ENCODE measurements at regions not wholly inside any gene's neighbourhood (a gene's known extent, or its start where the extent isn't known, plus 50 kb on each side); places are given as distances from the start of the nearest gene placed in this dataset.
"Not testable (repeated sequence)": the region's sequence is repeated elsewhere in the genome, so short reads cannot be mapped to it uniquely, and the experiment has no call there.

DNA sequence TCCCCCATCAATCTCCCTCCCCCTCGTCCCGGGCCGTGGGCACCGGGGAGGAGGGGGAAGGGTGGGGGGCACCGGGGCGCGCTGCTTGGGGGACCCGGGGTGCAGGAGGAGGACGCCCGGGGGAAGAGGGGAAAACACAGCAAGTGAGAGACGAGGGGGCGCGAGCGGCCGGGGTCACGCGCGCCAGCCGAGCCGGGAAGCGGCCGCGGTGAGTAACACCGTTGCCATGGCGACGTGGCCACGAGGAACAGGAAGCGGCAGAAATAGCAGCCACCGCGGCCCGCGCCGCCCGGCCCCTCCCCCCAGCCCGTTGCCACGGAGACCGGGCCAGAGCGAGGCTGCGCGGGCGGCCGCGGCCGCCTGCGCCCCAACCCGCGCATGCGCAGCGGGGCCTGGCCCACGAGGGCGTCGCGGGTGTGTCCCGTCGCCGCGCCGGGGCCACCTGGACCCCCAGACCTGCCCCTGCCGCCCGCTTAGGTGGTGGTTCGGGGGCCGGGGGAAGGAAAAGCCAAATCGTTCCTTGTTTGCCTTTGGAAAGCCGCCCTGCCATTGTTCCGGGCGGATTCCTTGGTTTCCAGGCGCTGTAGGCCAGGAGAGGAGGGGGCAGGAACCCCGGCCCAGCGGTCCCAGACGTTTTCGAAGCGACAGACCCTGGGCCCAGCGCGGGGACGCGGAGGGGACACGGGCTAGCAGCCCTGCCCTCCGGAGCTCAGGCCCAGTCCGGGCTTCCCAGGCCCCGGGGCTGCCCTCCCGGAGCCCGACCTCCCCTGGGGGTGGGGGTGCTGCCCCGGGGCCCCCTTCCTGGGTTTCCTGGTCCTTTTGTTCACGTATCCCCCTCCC, 207.1 kb downstream of the C9orf50 start:
- H3K36me3 ChIP-seq (ENCODE audit: control insufficient read depth in 1 of 2, insufficient read depth in 2 of 2, low read length in 2 of 2) = no peaks in the 10 kb centered on the region
- POLR2A ChIA-PET = interaction anchor here (1.2 to 1.6 kb wide), 3 partner anchors 10 to 79 kb away, joined by 3 to 5 read pairs (median 4); no protein-coding TSS in a partner anchor
- BruUV-seq (replicated peaks) = TSS peak; percentile 90
- H3K9me3 ChIP-seq (ENCODE audit: control insufficient read depth in 1 of 2, insufficient read depth in 1 of 2, low read depth in 1 of 2, low read length in 2 of 2) = no peaks in the 10 kb centered on the region; a peak in 1 of 4 replicates
- TF ChIP-seq ZFX (IDR thresholded peaks at IDR 0.05) (peak; percentile 76; the same call in 1 of the 2 replicates), POLR2AphosphoS5 (IDR thresholded peaks at IDR 0.05; ENCODE audit: low read depth, low read length) (peak; percentile 79), CBX3 (IDR thresholded peaks at IDR 0.05; ENCODE audit: low read depth) (no peak), TCF7L2 (IDR thresholded peaks at IDR 0.05; ENCODE audit: borderline replicate concordance, extremely low read depth, insufficient read depth, insufficient read length) (peak; percentile 70), POLR2A (IDR thresholded peaks at IDR 0.05; ENCODE audit: borderline replicate concordance, extremely low read depth, insufficient read depth, insufficient read length) (peak; percentile 17), SP1 (IDR thresholded peaks at IDR 0.05; ENCODE audit: low read depth) (no peak), FOSL1 (IDR thresholded peaks at IDR 0.05; ENCODE audit: low read depth) (no peak)
- ATAC-seq (peak; percentile 85), DNase-seq (ENCODE audit: low read depth, low spot score) (peak; percentile 81)
- H3K4me3 ChIP-seq (replicated peaks in 1 of 2; ENCODE audit: low read depth in 1 of 2, low read length in 2 of 2) = peak overlapping the region; percentile 56 to 63
- no peaks in the 10 kb centered on the region for H3K27me3 ChIP-seq (ENCODE audit: insufficient read depth, low read length)
- CTCF ChIA-PET = no interaction called here
- no peaks in the 10 kb centered on the region for H4K20me1 ChIP-seq (ENCODE audit: insufficient read depth)
- peak overlapping the region; percentile 97 for H3K4me2 ChIP-seq (ENCODE audit: low read length)
- H3K9me2 ChIP-seq (ENCODE audit: insufficient read depth) = no peaks in the 10 kb centered on the region
- H3K4me1 ChIP-seq (ENCODE audit: control insufficient read depth in 1 of 2, insufficient read depth in 2 of 2, low read length in 2 of 2) = peaks cover 40 to 69% of the 10 kb centered on the region in 2 experiments
- H3K79me2 ChIP-seq (ENCODE audit: insufficient read depth, low read length) = no peaks in the 10 kb centered on the region
- intact Hi-C loops (cut with micrococcal nuclease) = loop anchor here (2.0 to 5.0 kb wide), 3 partner anchors 49 to 239 kb away; no protein-coding TSS in a partner anchor
- peak overlapping the region; percentile 100 for H3K9ac ChIP-seq (ENCODE audit: low read length)
- H3K27ac ChIP-seq (ENCODE audit: low read depth, low read length) = peak overlapping the region; percentile 91
- RAD21 ChIA-PET (ENCODE audit: low non-redundant PET in 1 of 2, low total read pairs in 2 of 2, uncharacterized antibody in 2 of 2, unreplicated experiment in 2 of 2) = no interaction called here
- H2AFZ ChIP-seq (ENCODE audit: low read depth, low read length, poor library complexity, severe bottlenecking) = no peak overlapping the region

DNA sequence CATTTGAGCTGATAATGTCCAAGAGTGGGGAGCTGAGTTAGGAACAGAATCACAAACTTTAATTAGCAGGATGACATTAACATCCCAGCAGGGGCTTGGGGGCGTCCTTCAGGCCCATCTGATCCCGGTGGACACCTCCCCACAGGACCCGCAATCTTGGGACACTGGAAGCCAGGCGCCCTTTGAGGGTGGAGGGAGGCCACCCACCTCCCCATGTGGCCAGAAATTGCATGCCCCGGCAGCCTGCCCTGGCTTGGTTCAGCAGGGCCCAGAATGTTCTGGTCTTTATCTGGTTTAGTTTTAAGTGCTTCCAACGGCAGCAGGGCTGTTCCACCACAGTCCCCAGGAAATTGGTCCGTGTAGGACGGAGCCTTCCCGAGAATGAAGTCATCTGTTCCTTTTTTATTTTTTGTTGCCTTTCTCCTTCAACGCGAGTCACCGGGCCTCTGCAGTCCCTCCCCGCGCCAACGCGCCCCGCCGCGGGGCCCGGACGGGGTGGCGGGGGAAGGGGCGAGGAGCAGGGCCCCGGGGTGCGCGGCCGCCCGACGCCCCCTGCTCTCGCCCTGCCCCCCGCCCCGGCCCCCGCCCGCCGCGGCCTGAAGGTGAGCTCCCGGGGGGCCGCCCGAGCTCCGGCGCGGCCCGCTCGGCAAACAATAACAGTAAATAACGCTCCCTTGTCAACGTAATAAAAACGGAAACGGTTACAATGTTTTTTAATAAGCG, 207.9 kb downstream of the C9orf50 start:
- CTCF ChIA-PET = no interaction called here

DNA sequence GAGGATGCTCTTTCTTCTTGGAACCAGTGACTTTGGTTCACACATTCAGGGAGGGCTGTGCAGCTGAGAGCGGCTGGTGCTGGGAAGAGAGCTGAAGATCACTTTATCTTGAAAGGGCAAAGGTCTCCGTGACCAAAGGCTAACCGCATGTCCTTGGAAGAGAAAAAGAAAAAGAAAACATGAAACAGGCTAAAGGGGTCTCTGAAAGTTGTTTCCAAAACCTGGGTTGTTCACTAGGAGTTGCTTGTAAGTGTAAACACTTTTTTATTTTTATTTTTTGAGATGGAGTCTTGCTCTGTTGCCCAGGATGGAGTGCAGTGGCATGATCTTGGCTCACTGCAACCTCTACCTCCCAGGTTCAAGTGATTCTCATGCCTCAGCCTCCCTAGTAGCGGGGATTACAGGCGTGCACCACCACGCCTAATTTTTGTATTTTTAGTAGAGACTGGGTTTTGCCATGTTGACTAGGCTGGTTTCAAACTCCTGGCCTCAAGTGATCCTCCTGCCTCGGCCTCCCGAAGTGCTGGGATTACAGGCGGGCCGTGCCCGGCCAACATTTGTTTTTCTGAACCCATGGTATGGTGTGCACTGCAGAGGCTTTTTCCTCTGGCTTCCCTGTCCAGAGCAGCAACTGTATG, 208.6 kb downstream of the C9orf50 start:
- H3K36me3 ChIP-seq (ENCODE audit: control insufficient read depth in 1 of 2, insufficient read depth in 2 of 2, low read length in 2 of 2); H3K27me3 ChIP-seq (ENCODE audit: insufficient read depth, low read length); RAD21 ChIA-PET (ENCODE audit: low non-redundant PET in 1 of 2, low total read pairs in 2 of 2, uncharacterized antibody in 2 of 2, unreplicated experiment in 2 of 2); CTCF ChIA-PET; H2AFZ ChIP-seq (ENCODE audit: low read depth, low read length, poor library complexity, severe bottlenecking); H3K9me2 ChIP-seq (ENCODE audit: insufficient read depth); H3K79me2 ChIP-seq (ENCODE audit: insufficient read depth, low read length); H4K20me1 ChIP-seq (ENCODE audit: insufficient read depth); DNase-seq (ENCODE audit: low read depth, low spot score); H3K9me3 ChIP-seq (ENCODE audit: control insufficient read depth in 1 of 2, insufficient read depth in 1 of 2, low read depth in 1 of 2, low read length in 2 of 2); ATAC-seq; BruUV-seq (replicated peaks); H3K4me3 ChIP-seq (replicated peaks in 1 of 2; ENCODE audit: low read depth in 1 of 2, low read length in 2 of 2): not testable (repeated sequence)
- Histone ChIP-seq H3K9ac (ENCODE audit: low read length) (peak overlapping the region; percentile 100), H3K4me1 (ENCODE audit: control insufficient read depth in 1 of 2, insufficient read depth in 2 of 2, low read length in 2 of 2) (peaks cover 49 to 72% of the 10 kb centered on the region in 2 experiments), H3K4me2 (ENCODE audit: low read length) (peak overlapping the region; percentile 97), H3K27ac (ENCODE audit: low read depth, low read length) (peak overlapping the region; percentile 91)
- intact Hi-C loops (cut with micrococcal nuclease) = loop anchor here (2.0 to 5.0 kb wide), 3 partner anchors 50 to 237 kb away; no protein-coding TSS in a partner anchor
- POLR2A ChIA-PET = interaction anchor here (1.2 to 1.6 kb wide), 2 partner anchors 71 to 78 kb away, joined by 4 to 5 read pairs; no protein-coding TSS in a partner anchor

More for the DNA sequence above, 207.9 kb downstream of the C9orf50 start:
- TSS peak; percentile 97 for BruUV-seq (replicated peaks)
- DNase-seq (ENCODE audit: low read depth, low spot score) (no peak), ATAC-seq (peak; percentile 31)
- Histone ChIP-seq H2AFZ (ENCODE audit: low read depth, low read length, poor library complexity, severe bottlenecking) (no peak overlapping the region), H3K27me3 (ENCODE audit: insufficient read depth, low read length) (no peaks in the 10 kb centered on the region), H4K20me1 (ENCODE audit: insufficient read depth) (no peaks in the 10 kb centered on the region), H3K4me3 (replicated peaks in 1 of 2; ENCODE audit: low read depth in 1 of 2, low read length in 2 of 2) (peak overlapping the region; percentile 36 to 63), H3K4me2 (ENCODE audit: low read length) (peak overlapping the region; percentile 97), H3K9ac (ENCODE audit: low read length) (peak overlapping the region; percentile 100), H3K4me1 (ENCODE audit: control insufficient read depth in 1 of 2, insufficient read depth in 2 of 2, low read length in 2 of 2) (peaks cover 42 to 71% of the 10 kb centered on the region in 2 experiments), H3K36me3 (ENCODE audit: control insufficient read depth in 1 of 2, insufficient read depth in 2 of 2, low read length in 2 of 2) (no peaks in the 10 kb centered on the region), H3K9me2 (ENCODE audit: insufficient read depth) (no peaks in the 10 kb centered on the region), H3K9me3 (ENCODE audit: control insufficient read depth in 1 of 2, insufficient read depth in 1 of 2, low read depth in 1 of 2, low read length in 2 of 2) (no peaks in the 10 kb centered on the region; a peak in 1 of 4 replicates), H3K79me2 (ENCODE audit: insufficient read depth, low read length) (no peaks in the 10 kb centered on the region), H3K27ac (ENCODE audit: low read depth, low read length) (peak overlapping the region; percentile 91)
- ChIA-PET RAD21 (ENCODE audit: low non-redundant PET in 1 of 2, low total read pairs in 2 of 2, uncharacterized antibody in 2 of 2, unreplicated experiment in 2 of 2) (no interaction called here), POLR2A (interaction anchor here (1.2 to 1.6 kb wide), 3 partner anchors 9 to 78 kb away, joined by 3 to 5 read pairs (median 4); no protein-coding TSS in a partner anchor)
- intact Hi-C loops (cut with micrococcal nuclease) = loop anchor here (2.0 to 5.0 kb wide), 3 partner anchors 49 to 238 kb away; no protein-coding TSS in a partner anchor
- TF ChIP-seq POLR2AphosphoS5 (IDR thresholded peaks at IDR 0.05; ENCODE audit: low read depth, low read length) = peak; percentile 45; the same call in 1 of the 2 replicates
- no peak for TF ChIP-seq SRF (IDR thresholded peaks at IDR 0.05; ENCODE audit: low read depth)
- TF ChIP-seq JUND (IDR thresholded peaks at IDR 0.05) = no peak
